Panc1 (cell line): ENCODE measurements at regions not wholly inside any gene's neighbourhood (a gene's known extent, or its start where the extent isn't known, plus 50 kb on each side); places are given as distances from the start of the nearest gene placed in this dataset.

Experiments used
- CTCF ChIP-seq: fragments of 450-650 bp; IDR thresholded peaks from 2 replicates; pipeline ENCODE4 v1.5.1; 2017; ENCODE audit warnings: mild to moderate bottlenecking
- POLR2AphosphoS5 ChIP-seq: IDR thresholded peaks from 2 replicates; pipeline ENCODE4 v1.6.1; 2012; ENCODE audit warnings: mild to moderate bottlenecking, low read depth, low read length, moderate library complexity
- REST ChIP-seq, 2 experiments: IDR thresholded peaks; 2 replicates each; pipeline ENCODE4 v1.6.1; 2011 to 2012; ENCODE audit warnings: low read depth in 2 of 2, control low read depth in 1 of 2, low read length in 1 of 2, mild to moderate bottlenecking in 1 of 2, moderate library complexity in 1 of 2; ENCODE audit not compliant: insufficient read depth in 1 of 2

- TF ChIP-seq CTCF (no peak), REST (IDR thresholded peaks at IDR 0.05; ENCODE audit: insufficient read depth in 1 of 2, low read depth in 2 of 2, low read length in 1 of 2) (no peak), POLR2AphosphoS5 (no peak)
Measured at GRCh38 chr11:122600290-122600689, 55.2 kb upstream of the UBASH3B start.
